ENCODE measurements at regions not wholly inside any gene's neighbourhood (a gene's known extent, or its start where the extent isn't known, plus 50 kb on each side); places are given as distances from the start of the nearest gene placed in this dataset.

- TF ChIP-seq, protein P1, sequence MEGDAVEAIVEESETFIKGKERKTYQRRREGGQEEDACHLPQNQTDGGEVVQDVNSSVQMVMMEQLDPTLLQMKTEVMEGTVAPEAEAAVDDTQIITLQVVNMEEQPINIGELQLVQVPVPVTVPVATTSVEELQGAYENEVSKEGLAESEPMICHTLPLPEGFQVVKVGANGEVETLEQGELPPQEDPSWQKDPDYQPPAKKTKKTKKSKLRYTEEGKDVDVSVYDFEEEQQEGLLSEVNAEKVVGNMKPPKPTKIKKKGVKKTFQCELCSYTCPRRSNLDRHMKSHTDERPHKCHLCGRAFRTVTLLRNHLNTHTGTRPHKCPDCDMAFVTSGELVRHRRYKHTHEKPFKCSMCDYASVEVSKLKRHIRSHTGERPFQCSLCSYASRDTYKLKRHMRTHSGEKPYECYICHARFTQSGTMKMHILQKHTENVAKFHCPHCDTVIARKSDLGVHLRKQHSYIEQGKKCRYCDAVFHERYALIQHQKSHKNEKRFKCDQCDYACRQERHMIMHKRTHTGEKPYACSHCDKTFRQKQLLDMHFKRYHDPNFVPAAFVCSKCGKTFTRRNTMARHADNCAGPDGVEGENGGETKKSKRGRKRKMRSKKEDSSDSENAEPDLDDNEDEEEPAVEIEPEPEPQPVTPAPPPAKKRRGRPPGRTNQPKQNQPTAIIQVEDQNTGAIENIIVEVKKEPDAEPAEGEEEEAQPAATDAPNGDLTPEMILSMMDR (conservative IDR thresholded peaks at IDR 0.05; ENCODE audit: low read depth, low read length), result peak; percentile 62
- TF ChIP-seq EZH2 (IDR thresholded peaks at IDR 0.05; ENCODE audit: borderline replicate concordance, low read depth, low read length, poor library complexity, severe bottlenecking), result no peak
Measured at GRCh38 chrX:93538575-93538974, 134.8 kb downstream of the NAP1L3 start.

All from A673 (cell line).